GM21390 (cell line): ENCODE measurements at regions not wholly inside any gene's neighbourhood (a gene's known extent, or its start where the extent isn't known, plus 50 kb on each side); places are given as distances from the start of the nearest gene placed in this dataset.
"Not testable (repeated sequence)": the region's sequence is repeated elsewhere in the genome, so short reads cannot be mapped to it uniquely, and the experiment has no call there.

Experiments
- ATAC-seq: cut with Tn5 transposase; IDR thresholded peaks from one replicate; pipeline ENCODE4 v1.9.1; 2021; ENCODE audit not compliant: unreplicated experiment

- no peak for ATAC-seq
These were observed 1046.9 kb downstream of the BRD1 start for GRCh38 chr22:48780597-48781277.

GRCh38 chr22:48779661-48780596, 1047.7 kb downstream of the BRD1 start:
- no peak for ATAC-seq

- no peak for ATAC-seq
These were observed 1048.4 kb downstream of the BRD1 start for GRCh38 chr22:48779211-48779643.

- ATAC-seq: no peak
These were observed 1049.1 kb downstream of the BRD1 start for GRCh38 chr22:48778308-48779195.

- no peak for ATAC-seq
These were observed 1055.3 kb downstream of the BRD1 start for GRCh38 chr22:48772286-48772907.

- no peak for ATAC-seq
These were observed 1062.1 kb downstream of the BRD1 start for GRCh38 chr22:48765595-48765994.

- ATAC-seq: no peak
These were observed 1066.1 kb downstream of the BRD1 start for GRCh38 chr22:48761546-48761945.

GRCh38 chr22:48760481-48761390, 1066.9 kb downstream of the BRD1 start:
- ATAC-seq: no peak

GRCh38 chr22:48758881-48759875, 1068.5 kb downstream of the BRD1 start:
- ATAC-seq: no peak

GRCh38 chr22:48757985-48758561, 1069.6 kb downstream of the BRD1 start:
- no peak for ATAC-seq

- ATAC-seq: no peak
These were observed 1070.1 kb downstream of the BRD1 start for GRCh38 chr22:48757581-48757980.

GRCh38 chr22:48757135-48757534, 1070.5 kb downstream of the BRD1 start:
- not testable (repeated sequence) for ATAC-seq

- ATAC-seq: no peak
These were observed 1071.2 kb downstream of the BRD1 start for GRCh38 chr22:48756146-48757111.

- no peak for ATAC-seq
These were observed 1072.4 kb downstream of the BRD1 start for GRCh38 chr22:48755059-48755949.

- no peak for ATAC-seq
These were observed 1073.0 kb downstream of the BRD1 start for GRCh38 chr22:48754611-48755058.
